A549 (cell line): ENCODE measurements at regions not wholly inside any gene's neighbourhood (a gene's known extent, or its start where the extent isn't known, plus 50 kb on each side); places are given as distances from the start of the nearest gene placed in this dataset.

Source experiments
- ATAC-seq, 2 experiments: fragments of 200-7000 bp in 1 of 2; fragments of >200 bp in 1 of 2; cut with Nextera tagmentation in 1 of 2; cut with Tn5 transposase in 1 of 2; 3 replicates each; pipeline versions ENCODE4 v1.8.0 to v1.9.1; 2018 to 2020; ENCODE audit warnings: mild to moderate bottlenecking in 1 of 2, moderate library complexity in 1 of 2
- CTCF ChIA-PET: fragments of 300-600 bp; sonication (Branson Sonifier 250); formaldehyde crosslinking; extraction: SDS; loops from one replicate; lab custom pipeline; 2021; ENCODE audit warnings: antibody characterized with exemption, inconsistent platforms; lab: Yijun Ruan, JAX
- POLR2A ChIA-PET: fragments of 350-600 bp; formaldehyde crosslinking; extraction: SDS; loops from one replicate; lab custom pipeline; 2021; ENCODE audit warnings: antibody characterized with exemption, inconsistent platforms; lab: Yijun Ruan, JAX
- DNase-seq, 2 experiments: peaks; one replicate each; pipeline versions ENCODE4 v3.0.0 to v3.0.0-alpha.2; 2011 to 2016; ENCODE audit warnings: low read depth in 1 of 2, low spot score in 1 of 2
- FAIRE-seq: peaks from 2 replicates; lab custom pipeline; 2011; peaks lifted over from hg19 to GRCh38; lab: Jason Lieb, UNC
- H3K27ac ChIP-seq, 2 experiments: fragments of >200 bp; sonication (Bioruptor Twin); formaldehyde crosslinking; 3 replicates each; pipeline ENCODE4 v1.5.1; 2016 to 2017
- H3K4me1 ChIP-seq: fragments of >200 bp; sonication (Bioruptor Twin); formaldehyde crosslinking; 3 replicates; pipeline ENCODE4 v1.6.1; 2016
- H3K4me2 ChIP-seq: fragments of >200 bp; sonication (Bioruptor Twin); formaldehyde crosslinking; 3 replicates; pipeline ENCODE4 v1.6.1; 2016
- H3K4me3 ChIP-seq: fragments of >200 bp; sonication (Bioruptor Twin); formaldehyde crosslinking; 3 replicates; pipeline ENCODE4 v1.5.1; 2016
- H3K9me3 ChIP-seq: fragments of >200 bp; sonication (Bioruptor Twin); formaldehyde crosslinking; 3 replicates; pipeline ENCODE4 v1.6.1; 2016
- CBX8 ChIP-seq: fragments of 200-600 bp; sonication (generic); IDR thresholded peaks from 2 replicates; pipeline ENCODE4 v1.6.1; 2016
- CHD2 ChIP-seq: fragments of 150-350 bp; IDR thresholded peaks from 2 replicates; pipeline ENCODE4 v1.6.1; 2014; ENCODE audit warnings: low read length; ENCODE audit not compliant: partially characterized antibody
- CHD4 ChIP-seq: fragments of 200-600 bp; sonication (generic); IDR thresholded peaks from 2 replicates; pipeline ENCODE4 v1.6.1; 2016; ENCODE audit warnings: antibody characterized with exemption, mild to moderate bottlenecking, borderline replicate concordance
- EHMT2 ChIP-seq: fragments of 200-600 bp; sonication (generic); IDR thresholded peaks from 2 replicates; pipeline ENCODE4 v1.6.1; 2016; ENCODE audit warnings: antibody characterized with exemption, low read depth, mild to moderate bottlenecking, moderate library complexity
- EP300 ChIP-seq, 2 experiments: fragments of >200 bp; sonication (Bioruptor Twin); formaldehyde crosslinking; IDR thresholded peaks; 2 replicates in 1 of 2; 3 replicates in 1 of 2; pipeline ENCODE4 v1.6.1; 2016 to 2017
- FOXS1 ChIP-seq: fragments of 250-450 bp; sonication (Bioruptor Pico); IDR thresholded peaks from 2 replicates; pipeline ENCODE4 v1.5.0; 2020; ENCODE audit warnings: mild to moderate bottlenecking, moderate library complexity
- GATA3 ChIP-seq: IDR thresholded peaks from 2 replicates; pipeline ENCODE4 v1.6.1; 2012; ENCODE audit warnings: borderline replicate concordance
- HEYL ChIP-seq: fragments of 250-450 bp; sonication (Bioruptor Pico); IDR thresholded peaks from 2 replicates; pipeline ENCODE4 v1.8.0; 2021; ENCODE audit warnings: mild to moderate bottlenecking, moderate library complexity
- KDM1A ChIP-seq: fragments of 200-600 bp; sonication (generic); IDR thresholded peaks from 2 replicates; pipeline ENCODE4 v1.6.1; 2016; ENCODE audit warnings: low read depth, mild to moderate bottlenecking
- KDM5A ChIP-seq: fragments of 200-600 bp; sonication (generic); IDR thresholded peaks from 2 replicates; pipeline ENCODE4 v1.6.1; 2016; ENCODE audit warnings: antibody characterized with exemption, mild to moderate bottlenecking
- MAFK ChIP-seq: fragments of 450-650 bp; IDR thresholded peaks from 2 replicates; pipeline ENCODE4 v1.6.1; 2014; ENCODE audit not compliant: partially characterized antibody
- NPAS2 ChIP-seq: fragments of 250-450 bp; sonication (Bioruptor Pico); IDR thresholded peaks from 2 replicates; pipeline ENCODE4 v1.8.0; 2022; ENCODE audit warnings: mild to moderate bottlenecking, moderate library complexity, borderline replicate concordance
- NR3C1 ChIP-seq: fragments of >200 bp; sonication (Bioruptor Twin); formaldehyde crosslinking; IDR thresholded peaks from 3 replicates; pipeline ENCODE4 v1.6.1; 2017
- POLR2AphosphoS2 ChIP-seq: conservative IDR thresholded peaks from 2 replicates; pipeline ENCODE4 v1.6.1; 2012; ENCODE audit warnings: low read length, improper control_type of control experiment, inconsistent platforms
- SMC3 ChIP-seq: fragments of >200 bp; sonication (Bioruptor Twin); formaldehyde crosslinking; IDR thresholded peaks from 3 replicates; pipeline ENCODE4 v1.6.1; 2018; ENCODE audit warnings: inconsistent platforms
- TFCP2L1 ChIP-seq: fragments of 250-450 bp; sonication (Bioruptor Pico); IDR thresholded peaks from 2 replicates; pipeline ENCODE4 v1.5.0; 2021; ENCODE audit warnings: mild to moderate bottlenecking
- ZFP36 ChIP-seq: fragments of 450-650 bp; IDR thresholded peaks from 2 replicates; pipeline ENCODE4 v1.6.1; 2014; ENCODE audit warnings: borderline replicate concordance; ENCODE audit not compliant: partially characterized antibody
- ZSCAN20 ChIP-seq: fragments of 250-450 bp; sonication (Bioruptor Pico); IDR thresholded peaks from 2 replicates; pipeline ENCODE4 v1.8.0; 2022; ENCODE audit warnings: mild to moderate bottlenecking, moderate library complexity
- WGBS: methylation state at CpG from one replicate; pipeline ENCODE4 v1.1.6; 2017; ENCODE audit errors: missing lambda C conversion rate; 5-methylcytosine and 5-hydroxymethylcytosine counted together
- TF ChIP-seq, protein P1 (sequence below): fragments of 250-450 bp; sonication (Bioruptor Pico); IDR thresholded peaks from 2 replicates; pipeline ENCODE4 v1.5.0; 2021; ENCODE audit warnings: mild to moderate bottlenecking, moderate library complexity, borderline replicate concordance
- TF ChIP-seq, protein P2 (sequence below): fragments of 200-600 bp; sonication (generic); IDR thresholded peaks from 2 replicates; pipeline ENCODE4 v1.6.1; 2016; ENCODE audit warnings: antibody characterized with exemption, mild to moderate bottlenecking, moderate library complexity
- TF ChIP-seq, protein P3 (sequence below): fragments of >200 bp; sonication (Bioruptor Twin); formaldehyde crosslinking; IDR thresholded peaks from 3 replicates; pipeline ENCODE4 v1.5.1; 2016
- TF ChIP-seq, protein P4 (sequence below): IDR thresholded peaks from 2 replicates; pipeline ENCODE4 v1.6.1; 2012; ENCODE audit warnings: low read depth, borderline replicate concordance

DNA sequence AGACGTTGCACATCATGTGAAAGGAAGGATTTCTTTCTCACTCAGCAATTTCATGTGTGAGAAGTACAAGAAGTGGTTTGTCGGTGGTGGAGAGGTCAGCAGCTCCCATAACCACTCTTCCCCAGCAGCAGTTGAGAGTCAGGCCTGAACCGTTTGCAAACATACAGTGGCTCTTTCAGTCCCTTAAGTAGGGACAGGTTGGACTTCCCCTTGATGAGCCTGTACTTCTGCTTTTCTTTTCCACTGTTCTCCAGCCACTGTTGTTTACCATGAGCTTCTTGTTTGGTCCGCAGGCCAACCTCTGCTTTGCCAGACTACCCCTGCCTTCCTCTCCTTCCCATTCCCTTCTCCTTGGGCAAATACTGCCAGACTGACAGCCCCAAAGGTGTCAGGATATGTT lies 391.3 kb upstream of the CELF4 start:
- CTCF ChIA-PET: interaction anchor here (0.5 kb wide), 1 partner anchor 625 kb away, joined by 3 read pairs; no protein-coding TSS in a partner anchor

DNA sequence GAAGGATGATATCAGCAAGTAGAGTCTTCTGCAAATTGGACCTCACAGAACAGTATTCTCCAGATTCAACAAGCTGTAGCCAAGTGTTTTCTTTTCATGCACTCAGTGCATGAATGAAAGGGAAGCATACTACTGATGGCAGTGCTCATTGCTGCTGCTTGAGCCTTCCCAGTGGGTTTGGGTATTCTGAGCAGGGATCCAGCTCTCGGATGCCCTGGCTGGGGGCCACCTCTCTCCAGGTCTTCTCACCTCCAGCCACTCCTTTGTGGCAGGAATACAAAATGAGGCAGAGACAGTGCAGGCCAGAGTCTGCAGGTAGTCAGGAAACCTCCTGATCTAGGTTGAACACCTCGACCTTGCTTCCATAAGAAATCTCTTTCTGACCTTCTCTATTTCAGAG lies 390.4 kb upstream of the CELF4 start:
- WGBS: 0% methylated on average over 2 of the region's 2 CpGs
- DNase-seq (no peak), ATAC-seq (no peak), FAIRE-seq (no peak)
- Histone ChIP-seq H3K4me1 (no peaks in the 10 kb centered on the region), H3K9me3 (no peaks in the 10 kb centered on the region), H3K4me3 (no peak overlapping the region), H3K4me2 (no peak overlapping the region), H3K27ac (no peak overlapping the region)
- TF ChIP-seq, protein P1, sequence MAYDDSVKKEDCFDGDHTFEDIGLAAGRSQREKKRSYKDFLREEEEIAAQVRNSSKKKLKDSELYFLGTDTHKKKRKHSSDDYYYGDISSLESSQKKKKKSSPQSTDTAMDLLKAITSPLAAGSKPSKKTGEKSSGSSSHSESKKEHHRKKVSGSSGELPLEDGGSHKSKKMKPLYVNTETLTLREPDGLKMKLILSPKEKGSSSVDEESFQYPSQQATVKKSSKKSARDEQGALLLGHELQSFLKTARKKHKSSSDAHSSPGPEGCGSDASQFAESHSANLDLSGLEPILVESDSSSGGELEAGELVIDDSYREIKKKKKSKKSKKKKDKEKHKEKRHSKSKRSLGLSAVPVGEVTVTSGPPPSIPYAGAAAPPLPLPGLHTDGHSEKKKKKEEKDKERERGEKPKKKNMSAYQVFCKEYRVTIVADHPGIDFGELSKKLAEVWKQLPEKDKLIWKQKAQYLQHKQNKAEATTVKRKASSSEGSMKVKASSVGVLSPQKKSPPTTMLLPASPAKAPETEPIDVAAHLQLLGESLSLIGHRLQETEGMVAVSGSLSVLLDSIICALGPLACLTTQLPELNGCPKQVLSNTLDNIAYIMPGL (CRISPR knock-in tag): no peak
- TF ChIP-seq ZFP36 (no peak), POLR2AphosphoS2 (no peak), NR3C1 (no peak), ZSCAN20 (no peak), GATA3 (no peak), FOXS1 (CRISPR knock-in tag) (no peak), KDM1A (no peak), EP300 (IDR thresholded peaks at IDR 0.05) (no peak), CHD4 (no peak), HEYL (no peak), EHMT2 (no peak), NPAS2 (no peak)
- TF ChIP-seq, protein P2, sequence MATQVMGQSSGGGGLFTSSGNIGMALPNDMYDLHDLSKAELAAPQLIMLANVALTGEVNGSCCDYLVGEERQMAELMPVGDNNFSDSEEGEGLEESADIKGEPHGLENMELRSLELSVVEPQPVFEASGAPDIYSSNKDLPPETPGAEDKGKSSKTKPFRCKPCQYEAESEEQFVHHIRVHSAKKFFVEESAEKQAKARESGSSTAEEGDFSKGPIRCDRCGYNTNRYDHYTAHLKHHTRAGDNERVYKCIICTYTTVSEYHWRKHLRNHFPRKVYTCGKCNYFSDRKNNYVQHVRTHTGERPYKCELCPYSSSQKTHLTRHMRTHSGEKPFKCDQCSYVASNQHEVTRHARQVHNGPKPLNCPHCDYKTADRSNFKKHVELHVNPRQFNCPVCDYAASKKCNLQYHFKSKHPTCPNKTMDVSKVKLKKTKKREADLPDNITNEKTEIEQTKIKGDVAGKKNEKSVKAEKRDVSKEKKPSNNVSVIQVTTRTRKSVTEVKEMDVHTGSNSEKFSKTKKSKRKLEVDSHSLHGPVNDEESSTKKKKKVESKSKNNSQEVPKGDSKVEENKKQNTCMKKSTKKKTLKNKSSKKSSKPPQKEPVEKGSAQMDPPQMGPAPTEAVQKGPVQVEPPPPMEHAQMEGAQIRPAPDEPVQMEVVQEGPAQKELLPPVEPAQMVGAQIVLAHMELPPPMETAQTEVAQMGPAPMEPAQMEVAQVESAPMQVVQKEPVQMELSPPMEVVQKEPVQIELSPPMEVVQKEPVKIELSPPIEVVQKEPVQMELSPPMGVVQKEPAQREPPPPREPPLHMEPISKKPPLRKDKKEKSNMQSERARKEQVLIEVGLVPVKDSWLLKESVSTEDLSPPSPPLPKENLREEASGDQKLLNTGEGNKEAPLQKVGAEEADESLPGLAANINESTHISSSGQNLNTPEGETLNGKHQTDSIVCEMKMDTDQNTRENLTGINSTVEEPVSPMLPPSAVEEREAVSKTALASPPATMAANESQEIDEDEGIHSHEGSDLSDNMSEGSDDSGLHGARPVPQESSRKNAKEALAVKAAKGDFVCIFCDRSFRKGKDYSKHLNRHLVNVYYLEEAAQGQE: no peak
- TF ChIP-seq, protein P3, sequence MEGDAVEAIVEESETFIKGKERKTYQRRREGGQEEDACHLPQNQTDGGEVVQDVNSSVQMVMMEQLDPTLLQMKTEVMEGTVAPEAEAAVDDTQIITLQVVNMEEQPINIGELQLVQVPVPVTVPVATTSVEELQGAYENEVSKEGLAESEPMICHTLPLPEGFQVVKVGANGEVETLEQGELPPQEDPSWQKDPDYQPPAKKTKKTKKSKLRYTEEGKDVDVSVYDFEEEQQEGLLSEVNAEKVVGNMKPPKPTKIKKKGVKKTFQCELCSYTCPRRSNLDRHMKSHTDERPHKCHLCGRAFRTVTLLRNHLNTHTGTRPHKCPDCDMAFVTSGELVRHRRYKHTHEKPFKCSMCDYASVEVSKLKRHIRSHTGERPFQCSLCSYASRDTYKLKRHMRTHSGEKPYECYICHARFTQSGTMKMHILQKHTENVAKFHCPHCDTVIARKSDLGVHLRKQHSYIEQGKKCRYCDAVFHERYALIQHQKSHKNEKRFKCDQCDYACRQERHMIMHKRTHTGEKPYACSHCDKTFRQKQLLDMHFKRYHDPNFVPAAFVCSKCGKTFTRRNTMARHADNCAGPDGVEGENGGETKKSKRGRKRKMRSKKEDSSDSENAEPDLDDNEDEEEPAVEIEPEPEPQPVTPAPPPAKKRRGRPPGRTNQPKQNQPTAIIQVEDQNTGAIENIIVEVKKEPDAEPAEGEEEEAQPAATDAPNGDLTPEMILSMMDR: no peak
- ChIA-PET CTCF (interaction anchor here (0.6 kb wide), 1 partner anchor 606 kb away, joined by 3 read pairs; no protein-coding TSS in a partner anchor), POLR2A (no interaction called here)

More for the DNA sequence above, 391.3 kb upstream of the CELF4 start:
- FAIRE-seq (no peak), ATAC-seq (no peak), DNase-seq (no peak)
- no peak overlapping the region for H3K4me2 ChIP-seq
- H3K4me3 ChIP-seq: no peak overlapping the region
- no peaks in the 10 kb centered on the region for H3K4me1 ChIP-seq
- H3K9me3 ChIP-seq: no peaks in the 10 kb centered on the region
- TF ChIP-seq CBX8: no peak
- TF ChIP-seq, protein P1 (CRISPR knock-in tag): no peak
- no peak for TF ChIP-seq CHD2
- no peak for TF ChIP-seq SMC3
- TF ChIP-seq TFCP2L1 (CRISPR knock-in tag): no peak
- no peak for TF ChIP-seq CHD4
- TF ChIP-seq KDM5A: no peak
- no peak for TF ChIP-seq NR3C1
- TF ChIP-seq MAFK: no peak
- TF ChIP-seq EP300 (IDR thresholded peaks at IDR 0.05): no peak
- TF ChIP-seq, protein P4, sequence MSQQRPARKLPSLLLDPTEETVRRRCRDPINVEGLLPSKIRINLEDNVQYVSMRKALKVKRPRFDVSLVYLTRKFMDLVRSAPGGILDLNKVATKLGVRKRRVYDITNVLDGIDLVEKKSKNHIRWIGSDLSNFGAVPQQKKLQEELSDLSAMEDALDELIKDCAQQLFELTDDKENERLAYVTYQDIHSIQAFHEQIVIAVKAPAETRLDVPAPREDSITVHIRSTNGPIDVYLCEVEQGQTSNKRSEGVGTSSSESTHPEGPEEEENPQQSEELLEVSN: no peak
- TF ChIP-seq, all 56 proteins: peak for 0
- H3K27ac ChIP-seq: no peak overlapping the region
- POLR2A ChIA-PET: no interaction called here
- WGBS: 1% methylated on average over 4 of the region's 4 CpGs
